HepG2 (cell line): ENCODE measurements at regions not wholly inside any gene's neighbourhood (a gene's known extent, or its start where the extent isn't known, plus 50 kb on each side); places are given as distances from the start of the nearest gene placed in this dataset.

ENCODE experiments used
- CBX5 ChIP-seq: sonication (generic); formaldehyde crosslinking; IDR thresholded peaks from 2 replicates; pipeline ENCODE4 v1.4.0; 2020; ENCODE audit warnings: missing genetic modification reagents, borderline replicate concordance
- ELF3 ChIP-seq: IDR thresholded peaks from 2 replicates; pipeline ENCODE4 v1.6.1; 2016; ENCODE audit warnings: missing genetic modification reagents, missing compliant biosample characterization
- JUN ChIP-seq: sonication (generic); formaldehyde crosslinking; IDR thresholded peaks from 2 replicates; pipeline ENCODE4 v1.4.0; 2020; ENCODE audit warnings: mild to moderate bottlenecking, missing genetic modification reagents
- RORA ChIP-seq: sonication (generic); formaldehyde crosslinking; IDR thresholded peaks from 2 replicates; pipeline ENCODE4 v1.5.0; 2020; ENCODE audit warnings: mild to moderate bottlenecking, missing genetic modification reagents, moderate library complexity
- SAP130 ChIP-seq: IDR thresholded peaks from 2 replicates; pipeline ENCODE4 v1.6.1; 2016; ENCODE audit warnings: low read depth
- TOPORS ChIP-seq: sonication (generic); formaldehyde crosslinking; IDR thresholded peaks from 2 replicates; pipeline ENCODE4 v1.8.0; 2023; ENCODE audit warnings: mild to moderate bottlenecking, missing genetic modification reagents
- ZMAT3 ChIP-seq: sonication (generic); formaldehyde crosslinking; conservative IDR thresholded peaks from 2 replicates; pipeline ENCODE4 v1.7.0; 2021; ENCODE audit warnings: missing genetic modification reagents
- ZNF441 ChIP-seq: sonication (generic); formaldehyde crosslinking; IDR thresholded peaks from 2 replicates; pipeline ENCODE4 v1.7.0; 2021; ENCODE audit warnings: missing genetic modification reagents, borderline replicate concordance
- ZNF446 ChIP-seq: sonication (generic); formaldehyde crosslinking; IDR thresholded peaks from 2 replicates; pipeline ENCODE4 v1.5.0; 2020; ENCODE audit warnings: mild to moderate bottlenecking, missing genetic modification reagents
- ZNF567 ChIP-seq: sonication (generic); formaldehyde crosslinking; IDR thresholded peaks from 2 replicates; pipeline ENCODE4 v1.8.1; 2023; ENCODE audit warnings: mild to moderate bottlenecking, missing genetic modification reagents, borderline replicate concordance
- ZNF629 ChIP-seq: sonication (generic); formaldehyde crosslinking; conservative IDR thresholded peaks from 2 replicates; pipeline ENCODE4 v1.5.0; 2020; ENCODE audit warnings: missing genetic modification reagents
- ZNF792 ChIP-seq: IDR thresholded peaks from 2 replicates; pipeline ENCODE4 v1.6.1; 2016
- ZNF816 ChIP-seq: sonication (generic); formaldehyde crosslinking; IDR thresholded peaks from 2 replicates; pipeline ENCODE4 v1.8.0; 2022; ENCODE audit warnings: missing genetic modification reagents, mild to moderate bottlenecking, borderline replicate concordance
- TF ChIP-seq, protein P1 (sequence below): sonication (generic); formaldehyde crosslinking; IDR thresholded peaks from 2 replicates; pipeline ENCODE4 v1.5.0; 2020; ENCODE audit warnings: missing genetic modification reagents
- TF ChIP-seq, protein P2 (sequence below): IDR thresholded peaks from 2 replicates; pipeline ENCODE4 v1.6.1; 2016; ENCODE audit warnings: low read depth
- TF ChIP-seq, protein P3 (sequence below), 2 experiments: sonication (generic) in 1 of 2; formaldehyde crosslinking in 1 of 2; IDR thresholded peaks; 2 replicates each; pipeline versions ENCODE4 v1.4.0 to v1.6.1; 2018 to 2020; ENCODE audit warnings: missing genetic modification reagents in 2 of 2, borderline replicate concordance in 1 of 2, low read depth in 1 of 2, mild to moderate bottlenecking in 1 of 2, missing biosample characterization in 1 of 2
- TF ChIP-seq, protein P4 (sequence below): sonication (generic); formaldehyde crosslinking; IDR thresholded peaks from one replicate; pipeline ENCODE4 v1.5.1; 2020; ENCODE audit warnings: mild to moderate bottlenecking, missing genetic modification reagents; ENCODE audit errors: not compliant biosample characterization

- TF ChIP-seq, protein P1, sequence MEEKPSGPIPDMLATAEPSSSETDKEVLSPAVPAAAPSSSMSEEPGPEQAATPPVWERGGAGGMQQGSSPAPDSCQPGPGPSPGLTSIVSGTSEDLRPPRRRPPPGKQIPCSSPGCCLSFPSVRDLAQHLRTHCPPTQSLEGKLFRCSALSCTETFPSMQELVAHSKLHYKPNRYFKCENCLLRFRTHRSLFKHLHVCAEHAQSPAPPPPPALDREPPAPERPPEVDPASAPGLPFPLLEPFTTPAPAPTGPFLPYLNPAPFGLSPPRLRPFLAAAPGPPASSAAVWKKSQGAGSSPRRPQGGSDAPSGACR: peak; percentile 69; the same call in 1 of the 2 replicates
- no peak for TF ChIP-seq TOPORS
- no peak; the same call in 1 of the 2 replicates for TF ChIP-seq ZNF816 (CRISPR knock-in tag)
- TF ChIP-seq, protein P2, sequence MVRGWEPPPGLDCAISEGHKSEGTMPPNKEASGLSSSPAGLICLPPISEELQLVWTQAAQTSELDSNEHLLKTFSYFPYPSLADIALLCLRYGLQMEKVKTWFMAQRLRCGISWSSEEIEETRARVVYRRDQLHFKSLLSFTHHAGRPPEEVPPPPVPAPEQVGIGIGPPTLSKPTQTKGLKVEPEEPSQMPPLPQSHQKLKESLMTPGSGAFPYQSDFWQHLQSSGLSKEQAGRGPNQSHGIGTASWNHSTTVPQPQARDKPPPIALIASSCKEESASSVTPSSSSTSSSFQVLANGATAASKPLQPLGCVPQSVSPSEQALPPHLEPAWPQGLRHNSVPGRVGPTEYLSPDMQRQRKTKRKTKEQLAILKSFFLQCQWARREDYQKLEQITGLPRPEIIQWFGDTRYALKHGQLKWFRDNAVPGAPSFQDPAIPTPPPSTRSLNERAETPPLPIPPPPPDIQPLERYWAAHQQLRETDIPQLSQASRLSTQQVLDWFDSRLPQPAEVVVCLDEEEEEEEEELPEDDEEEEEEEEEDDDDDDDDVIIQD (CRISPR knock-in tag): peak; percentile 48; the same call in 1 of the 2 replicates
- peak; percentile 26; the same call in 1 of the 2 replicates for TF ChIP-seq CBX5 (CRISPR knock-in tag)
- TF ChIP-seq ZNF446: no peak
- TF ChIP-seq ZNF441 (CRISPR knock-in tag): peak; percentile 77; the same call in 1 of the 2 replicates
- TF ChIP-seq, protein P3, sequence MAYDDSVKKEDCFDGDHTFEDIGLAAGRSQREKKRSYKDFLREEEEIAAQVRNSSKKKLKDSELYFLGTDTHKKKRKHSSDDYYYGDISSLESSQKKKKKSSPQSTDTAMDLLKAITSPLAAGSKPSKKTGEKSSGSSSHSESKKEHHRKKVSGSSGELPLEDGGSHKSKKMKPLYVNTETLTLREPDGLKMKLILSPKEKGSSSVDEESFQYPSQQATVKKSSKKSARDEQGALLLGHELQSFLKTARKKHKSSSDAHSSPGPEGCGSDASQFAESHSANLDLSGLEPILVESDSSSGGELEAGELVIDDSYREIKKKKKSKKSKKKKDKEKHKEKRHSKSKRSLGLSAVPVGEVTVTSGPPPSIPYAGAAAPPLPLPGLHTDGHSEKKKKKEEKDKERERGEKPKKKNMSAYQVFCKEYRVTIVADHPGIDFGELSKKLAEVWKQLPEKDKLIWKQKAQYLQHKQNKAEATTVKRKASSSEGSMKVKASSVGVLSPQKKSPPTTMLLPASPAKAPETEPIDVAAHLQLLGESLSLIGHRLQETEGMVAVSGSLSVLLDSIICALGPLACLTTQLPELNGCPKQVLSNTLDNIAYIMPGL (CRISPR knock-in tag; IDR thresholded peaks at IDR 0.05; ENCODE audit: borderline replicate concordance in 1 of 2, low read depth in 1 of 2): peak; percentile 50 to 84
- TF ChIP-seq ELF3: peak; percentile 93
- TF ChIP-seq ZNF792 (CRISPR knock-in tag): no peak
- TF ChIP-seq ZNF567 (CRISPR knock-in tag): 0 out of 2 replicates have a peak, but pooled peaks have one; percentile 75
- TF ChIP-seq JUN (CRISPR knock-in tag): peak; percentile 44
- TF ChIP-seq, protein P4, sequence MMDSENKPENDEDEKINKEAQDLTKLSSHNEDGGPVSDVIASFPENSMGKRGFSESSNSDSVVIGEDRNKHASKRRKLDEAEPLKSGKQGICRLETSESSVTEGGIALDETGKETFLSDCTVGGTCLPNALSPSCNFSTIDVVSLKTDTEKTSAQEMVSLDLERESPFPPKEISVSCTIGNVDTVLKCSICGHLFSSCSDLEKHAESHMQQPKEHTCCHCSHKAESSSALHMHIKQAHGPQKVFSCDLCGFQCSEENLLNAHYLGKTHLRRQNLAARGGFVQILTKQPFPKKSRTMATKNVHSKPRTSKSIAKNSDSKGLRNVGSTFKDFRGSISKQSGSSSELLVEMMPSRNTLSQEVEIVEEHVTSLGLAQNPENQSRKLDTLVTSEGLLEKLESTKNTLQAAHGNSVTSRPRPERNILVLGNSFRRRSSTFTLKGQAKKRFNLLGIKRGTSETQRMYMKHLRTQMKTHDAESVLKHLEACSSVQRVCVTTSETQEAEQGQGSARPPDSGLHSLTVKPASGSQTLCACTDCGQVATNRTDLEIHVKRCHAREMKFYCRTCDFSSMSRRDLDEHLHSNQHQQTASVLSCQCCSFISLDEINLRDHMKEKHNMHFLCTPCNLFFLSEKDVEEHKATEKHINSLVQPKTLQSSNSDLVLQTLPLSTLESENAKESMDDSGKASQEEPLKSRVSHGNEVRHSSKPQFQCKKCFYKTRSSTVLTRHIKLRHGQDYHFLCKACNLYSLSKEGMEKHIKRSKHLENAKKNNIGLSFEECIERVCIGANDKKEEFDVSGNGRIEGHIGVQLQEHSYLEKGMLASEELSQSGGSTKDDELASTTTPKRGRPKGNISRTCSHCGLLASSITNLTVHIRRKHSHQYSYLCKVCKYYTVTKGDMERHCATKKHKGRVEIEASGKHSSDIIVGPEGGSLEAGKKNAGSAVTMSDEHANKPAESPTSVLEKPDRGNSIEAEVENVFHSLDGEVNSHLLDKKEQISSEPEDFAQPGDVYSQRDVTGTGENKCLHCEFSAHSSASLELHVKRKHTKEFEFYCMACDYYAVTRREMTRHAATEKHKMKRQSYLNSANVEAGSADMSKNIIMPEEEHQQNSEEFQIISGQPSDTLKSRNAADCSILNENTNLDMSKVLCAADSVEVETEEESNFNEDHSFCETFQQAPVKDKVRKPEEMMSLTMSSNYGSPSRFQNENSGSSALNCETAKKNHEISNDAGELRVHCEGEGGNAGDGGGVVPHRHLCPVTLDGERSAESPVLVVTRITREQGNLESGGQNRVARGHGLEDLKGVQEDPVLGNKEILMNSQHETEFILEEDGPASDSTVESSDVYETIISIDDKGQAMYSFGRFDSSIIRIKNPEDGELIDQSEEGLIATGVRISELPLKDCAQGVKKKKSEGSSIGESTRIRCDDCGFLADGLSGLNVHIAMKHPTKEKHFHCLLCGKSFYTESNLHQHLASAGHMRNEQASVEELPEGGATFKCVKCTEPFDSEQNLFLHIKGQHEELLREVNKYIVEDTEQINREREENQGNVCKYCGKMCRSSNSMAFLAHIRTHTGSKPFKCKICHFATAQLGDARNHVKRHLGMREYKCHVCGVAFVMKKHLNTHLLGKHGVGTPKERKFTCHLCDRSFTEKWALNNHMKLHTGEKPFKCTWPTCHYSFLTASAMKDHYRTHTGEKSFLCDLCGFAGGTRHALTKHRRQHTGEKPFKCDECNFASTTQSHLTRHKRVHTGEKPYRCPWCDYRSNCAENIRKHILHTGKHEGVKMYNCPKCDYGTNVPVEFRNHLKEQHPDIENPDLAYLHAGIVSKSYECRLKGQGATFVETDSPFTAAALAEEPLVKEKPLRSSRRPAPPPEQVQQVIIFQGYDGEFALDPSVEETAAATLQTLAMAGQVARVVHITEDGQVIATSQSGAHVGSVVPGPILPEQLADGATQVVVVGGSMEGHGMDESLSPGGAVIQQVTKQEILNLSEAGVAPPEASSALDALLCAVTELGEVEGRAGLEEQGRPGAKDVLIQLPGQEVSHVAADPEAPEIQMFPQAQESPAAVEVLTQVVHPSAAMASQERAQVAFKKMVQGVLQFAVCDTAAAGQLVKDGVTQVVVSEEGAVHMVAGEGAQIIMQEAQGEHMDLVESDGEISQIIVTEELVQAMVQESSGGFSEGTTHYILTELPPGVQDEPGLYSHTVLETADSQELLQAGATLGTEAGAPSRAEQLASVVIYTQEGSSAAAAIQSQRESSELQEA (CRISPR knock-in tag): no peak
- TF ChIP-seq ZMAT3: peak; percentile 73; the same call in 1 of the 2 replicates
- no peak for TF ChIP-seq RORA (CRISPR knock-in tag)
- TF ChIP-seq SAP130 (CRISPR knock-in tag): peak; percentile 92
- peak; percentile 40; the same call in 1 of the 2 replicates for TF ChIP-seq ZNF629
Measured at GRCh38 chr6:137707590-137708360, 159.3 kb upstream of the TNFAIP3 start (continued).
